ENCODE measurements at regions not wholly inside any gene's neighbourhood (a gene's known extent, or its start where the extent isn't known, plus 50 kb on each side); places are given as distances from the start of the nearest gene placed in this dataset.

GRCh38 chr1:56073614-56074006 is 505.8 kb downstream of the PLPP3 start:
- TF ChIP-seq CTCF (conservative IDR thresholded peaks at IDR 0.05 in 1 of 2, IDR thresholded peaks at IDR 0.05 in 1 of 2; ENCODE audit: extremely low read depth in 1 of 2, insufficient read depth in 1 of 2, low read depth in 1 of 2, low read length in 2 of 2) (no peak), EZH2 (IDR thresholded peaks at IDR 0.05; ENCODE audit: borderline replicate concordance, low read length) (no peak)

Data from mammary epithelial cell (primary cell).